ENCODE measurements at regions not wholly inside any gene's neighbourhood (a gene's known extent, or its start where the extent isn't known, plus 50 kb on each side); places are given as distances from the start of the nearest gene placed in this dataset.

- Histone ChIP-seq H3K36me3 (no peaks in the 10 kb centered on the region), H3K9me3 (no peaks in the 10 kb centered on the region), H3K4me1 (no peaks in the 10 kb centered on the region), H3K27ac (no peak overlapping the region), H3K27me3 (no peaks in the 10 kb centered on the region), H3K4me3 (replicated peaks in 1 of 3) (no peak overlapping the region)
- intact Hi-C loops (cut with DNase I) = no loop called here
- TF ChIP-seq POLR2A (IDR thresholded peaks at IDR 0.05) = no peak
- TF ChIP-seq, protein P1, sequence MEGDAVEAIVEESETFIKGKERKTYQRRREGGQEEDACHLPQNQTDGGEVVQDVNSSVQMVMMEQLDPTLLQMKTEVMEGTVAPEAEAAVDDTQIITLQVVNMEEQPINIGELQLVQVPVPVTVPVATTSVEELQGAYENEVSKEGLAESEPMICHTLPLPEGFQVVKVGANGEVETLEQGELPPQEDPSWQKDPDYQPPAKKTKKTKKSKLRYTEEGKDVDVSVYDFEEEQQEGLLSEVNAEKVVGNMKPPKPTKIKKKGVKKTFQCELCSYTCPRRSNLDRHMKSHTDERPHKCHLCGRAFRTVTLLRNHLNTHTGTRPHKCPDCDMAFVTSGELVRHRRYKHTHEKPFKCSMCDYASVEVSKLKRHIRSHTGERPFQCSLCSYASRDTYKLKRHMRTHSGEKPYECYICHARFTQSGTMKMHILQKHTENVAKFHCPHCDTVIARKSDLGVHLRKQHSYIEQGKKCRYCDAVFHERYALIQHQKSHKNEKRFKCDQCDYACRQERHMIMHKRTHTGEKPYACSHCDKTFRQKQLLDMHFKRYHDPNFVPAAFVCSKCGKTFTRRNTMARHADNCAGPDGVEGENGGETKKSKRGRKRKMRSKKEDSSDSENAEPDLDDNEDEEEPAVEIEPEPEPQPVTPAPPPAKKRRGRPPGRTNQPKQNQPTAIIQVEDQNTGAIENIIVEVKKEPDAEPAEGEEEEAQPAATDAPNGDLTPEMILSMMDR (IDR thresholded peaks at IDR 0.05) = no peak
- 93% methylated on average over 4 of the region's 4 CpGs for WGBS, 2 donors
- no peak for DNase-seq
These were observed 152.0 kb upstream of the ZEB2 start for GRCh38 chr2:144671695-144672455.

DNA sequence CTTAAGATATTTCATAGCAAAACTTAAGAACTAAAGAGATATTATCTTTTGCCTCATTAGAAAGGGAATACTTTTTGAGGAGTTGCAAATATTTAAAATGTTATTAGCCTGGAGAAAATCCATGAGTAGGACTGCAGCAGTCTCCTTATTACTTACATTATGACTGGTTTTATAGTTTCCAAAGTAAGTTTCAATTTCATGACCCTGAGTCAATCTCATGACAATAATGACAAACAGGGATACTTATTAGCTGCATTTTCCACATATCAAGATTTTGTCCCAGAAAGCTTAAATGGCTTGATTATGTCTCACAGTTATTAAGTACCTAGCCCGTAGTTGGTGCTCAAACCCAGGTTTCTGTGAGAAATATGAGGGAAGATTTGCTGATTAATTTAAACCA is 150.8 kb upstream of the ZEB2 start:
- intact Hi-C loops (cut with DNase I) = no loop called here
- Histone ChIP-seq H3K9me3 (no peaks in the 10 kb centered on the region), H3K4me1 (no peaks in the 10 kb centered on the region), H3K4me3 (replicated peaks in 1 of 3) (no peak overlapping the region), H3K27ac (no peak overlapping the region), H3K27me3 (no peaks in the 10 kb centered on the region), H3K36me3 (no peaks in the 10 kb centered on the region)
- no peak for TF ChIP-seq POLR2A (IDR thresholded peaks at IDR 0.05)
- TF ChIP-seq, protein P1 (IDR thresholded peaks at IDR 0.05) = no peak
- 100% methylated on average over 1 of the region's 1 CpG for WGBS, 2 donors
- DNase-seq = no peak

- intact Hi-C loops (cut with DNase I) = no loop called here
These were observed 150.2 kb upstream of the ZEB2 start for GRCh38 chr2:144670080-144670479.

GRCh38 chr2:144669196-144669987 is 149.5 kb upstream of the ZEB2 start:
- H3K4me3 ChIP-seq (replicated peaks in 1 of 3) = no peak overlapping the region
- WGBS, 2 donors = 90 to 92% methylated on average over 7 of the region's 7 CpGs
- no peak for TF ChIP-seq POLR2A (IDR thresholded peaks at IDR 0.05)
- TF ChIP-seq, protein P1 (IDR thresholded peaks at IDR 0.05) = no peak
- no peaks in the 10 kb centered on the region for H3K4me1 ChIP-seq
- H3K27me3 ChIP-seq = no peaks in the 10 kb centered on the region
- H3K9me3 ChIP-seq = no peaks in the 10 kb centered on the region
- no peaks in the 10 kb centered on the region for H3K36me3 ChIP-seq
- intact Hi-C loops (cut with DNase I) = no loop called here
- H3K27ac ChIP-seq = no peak overlapping the region
- DNase-seq = no peak

More at GRCh38 chr2:144670080-144670479, 150.2 kb upstream of the ZEB2 start:
- TF ChIP-seq, protein P1 (IDR thresholded peaks at IDR 0.05) = no peak
- TF ChIP-seq POLR2A (IDR thresholded peaks at IDR 0.05) = no peak
- Histone ChIP-seq H3K4me3 (replicated peaks in 1 of 3) (no peak overlapping the region), H3K27me3 (no peaks in the 10 kb centered on the region), H3K4me1 (no peaks in the 10 kb centered on the region), H3K27ac (no peak overlapping the region), H3K36me3 (no peaks in the 10 kb centered on the region), H3K9me3 (no peaks in the 10 kb centered on the region)
- DNase-seq = no peak
- WGBS, 2 donors = 81 to 92% methylated on average over 2 of the region's 2 CpGs
